H9 (cell line): ENCODE measurements at regions not wholly inside any gene's neighbourhood (a gene's known extent, or its start where the extent isn't known, plus 50 kb on each side); places are given as distances from the start of the nearest gene placed in this dataset.

Experiments used
- DNase-seq: peaks from one replicate; pipeline ENCODE4 v3.0.0-alpha.2; 2017
- H2AFZ ChIP-seq: one replicate; pipeline ENCODE4 v1.6.1; 2013; ENCODE audit warnings: mild to moderate bottlenecking, low read length, control low read depth, moderate library complexity
- H2AK5ac ChIP-seq: 2 replicates; pipeline ENCODE4 v1.6.1; 2013; ENCODE audit warnings: low read length, control low read depth, mixed read lengths; ENCODE audit not compliant: insufficient read length
- H2BK120ac ChIP-seq: one replicate; pipeline ENCODE4 v1.6.1; 2013; ENCODE audit warnings: low read depth, mild to moderate bottlenecking, low read length, control low read depth, inconsistent platforms; ENCODE audit not compliant: poor library complexity, severe bottlenecking
- H2BK12ac ChIP-seq: 2 replicates; pipeline ENCODE4 v1.6.1; 2013; ENCODE audit warnings: low read length, control low read depth, mixed read lengths, low read depth; ENCODE audit not compliant: insufficient read length
- H2BK15ac ChIP-seq: 2 replicates; pipeline ENCODE4 v1.6.1; 2013; ENCODE audit warnings: low read depth, low read length, control low read depth
- H2BK20ac ChIP-seq: one replicate; pipeline ENCODE4 v1.6.1; 2013; ENCODE audit warnings: low read depth, mild to moderate bottlenecking, low read length, control low read depth, inconsistent platforms; ENCODE audit not compliant: poor library complexity, severe bottlenecking
- H2BK5ac ChIP-seq: 2 replicates; pipeline ENCODE4 v1.6.1; 2013; ENCODE audit warnings: low read length, control low read depth, mixed read lengths; ENCODE audit not compliant: insufficient read length
- H3K14ac ChIP-seq: 2 replicates; pipeline ENCODE4 v1.6.1; 2013; ENCODE audit warnings: low read length, control low read depth; ENCODE audit not compliant: insufficient read depth
- H3K18ac ChIP-seq: 2 replicates; pipeline ENCODE4 v1.6.1; 2013; ENCODE audit warnings: low read depth, mild to moderate bottlenecking, mixed read lengths, low read length, control low read depth; ENCODE audit not compliant: insufficient read length
- H3K23ac ChIP-seq: 2 replicates; pipeline ENCODE4 v1.6.1; 2013; ENCODE audit warnings: low read length, control low read depth, mixed read lengths, low read depth; ENCODE audit not compliant: insufficient read length
- H3K23me2 ChIP-seq: 2 replicates; pipeline ENCODE4 v1.6.1; 2013; ENCODE audit warnings: low read depth, mild to moderate bottlenecking, mixed read lengths, low read length, control low read depth; ENCODE audit not compliant: insufficient read length, poor library complexity, severe bottlenecking
- H3K27ac ChIP-seq: 2 replicates; pipeline ENCODE4 v1.5.1; 2013; ENCODE audit warnings: low read length, control low read depth, mixed read lengths, low read depth; ENCODE audit not compliant: insufficient read length
- H3K27me3 ChIP-seq: 2 replicates; pipeline ENCODE4 v1.6.1; 2013; ENCODE audit warnings: low read length, control low read depth, inconsistent platforms; ENCODE audit not compliant: insufficient read depth
- H3K4ac ChIP-seq: 2 replicates; pipeline ENCODE4 v1.6.1; 2013; ENCODE audit warnings: low read depth, mild to moderate bottlenecking, control low read depth, inconsistent platforms, low read length, moderate library complexity
- H3K4me1 ChIP-seq: 2 replicates; pipeline ENCODE4 v1.6.1; 2013; ENCODE audit warnings: low read length, control low read depth, inconsistent platforms; ENCODE audit not compliant: insufficient read depth
- H3K4me2 ChIP-seq: 2 replicates; pipeline ENCODE4 v1.6.1; 2013; ENCODE audit warnings: low read length, control low read depth, mixed read lengths; ENCODE audit not compliant: insufficient read length, insufficient read depth
- H3K56ac ChIP-seq: 2 replicates; pipeline ENCODE4 v1.6.1; 2013; ENCODE audit warnings: low read depth, mild to moderate bottlenecking, mixed read lengths, low read length, control low read depth; ENCODE audit not compliant: insufficient read length
- H3K79me1 ChIP-seq: 2 replicates; pipeline ENCODE4 v1.6.1; 2013; ENCODE audit warnings: low read depth, mild to moderate bottlenecking, moderate library complexity, low read length, control low read depth, inconsistent platforms; ENCODE audit not compliant: insufficient read depth, poor library complexity, severe bottlenecking
- H3K79me2 ChIP-seq: 2 replicates; pipeline ENCODE4 v1.6.1; 2013; ENCODE audit warnings: low read length, control low read depth, inconsistent platforms; ENCODE audit not compliant: insufficient read depth
- H3K9ac ChIP-seq: 2 replicates; pipeline ENCODE4 v1.6.1; 2013; ENCODE audit warnings: low read length, control low read depth, mixed read lengths; ENCODE audit not compliant: insufficient read length; ENCODE audit errors: extremely low read depth
- H3K9me3 ChIP-seq: one replicate; pipeline ENCODE4 v1.6.1; 2013; ENCODE audit warnings: low read depth, low read length, inconsistent platforms; ENCODE audit not compliant: control insufficient read depth
- H3T11ph ChIP-seq: one replicate; pipeline ENCODE4 v1.6.1; 2013; ENCODE audit warnings: mild to moderate bottlenecking, low read length, control low read depth, inconsistent platforms
- H4K20me1 ChIP-seq: one replicate; pipeline ENCODE4 v1.6.1; 2013; ENCODE audit not compliant: control insufficient read depth, insufficient read length, insufficient read depth
- H4K5ac ChIP-seq: 2 replicates; pipeline ENCODE4 v1.6.1; 2013; ENCODE audit warnings: low read depth, mild to moderate bottlenecking, mixed read lengths, low read length, control low read depth; ENCODE audit not compliant: insufficient read length
- H4K8ac ChIP-seq: replicated peaks from 2 replicates; pipeline ENCODE4 v1.6.1; 2013; ENCODE audit warnings: low read length, control low read depth, mixed read lengths, low read depth; ENCODE audit not compliant: insufficient read length
- H4K91ac ChIP-seq: 2 replicates; pipeline ENCODE4 v1.6.1; 2013; ENCODE audit warnings: low read depth, mild to moderate bottlenecking, moderate library complexity, mixed read lengths, low read length, control low read depth; ENCODE audit not compliant: insufficient read length
- H3K27ac Mint-ChIP-seq, 3 experiments: 2 replicates in 2 of 3; 3 replicates in 1 of 3; pipeline ENCODE4 v1.8.0; 2020 to 2021; ENCODE audit warnings: mixed read lengths in 3 of 3, mild to moderate bottlenecking in 1 of 3, moderate library complexity in 1 of 3
- H3K27me3 Mint-ChIP-seq: 2 replicates; pipeline ENCODE4 v1.8.0; 2021; ENCODE audit warnings: low read depth, mild to moderate bottlenecking, moderate library complexity, mixed read lengths
- H3K36me3 Mint-ChIP-seq, 3 experiments: 2 replicates in 2 of 3; 3 replicates in 1 of 3; pipeline ENCODE4 v1.8.0; 2020 to 2021; ENCODE audit warnings: low read depth in 3 of 3, mixed read lengths in 3 of 3; ENCODE audit not compliant: insufficient read depth in 1 of 3
- H3K4me1 Mint-ChIP-seq, 2 experiments: 2 replicates each; pipeline ENCODE4 v1.8.0; 2020; ENCODE audit warnings: mixed read lengths in 2 of 2
- H3K4me3 Mint-ChIP-seq, 2 experiments: 2 replicates in 1 of 2; 3 replicates in 1 of 2; pipeline ENCODE4 v1.8.0; 2020 to 2021; ENCODE audit warnings: mild to moderate bottlenecking in 2 of 2, mixed read lengths in 2 of 2, moderate library complexity in 1 of 2
- H3K9me3 Mint-ChIP-seq, 2 experiments: 2 replicates in 1 of 2; 3 replicates in 1 of 2; pipeline ENCODE4 v1.8.0; 2020; ENCODE audit warnings: mild to moderate bottlenecking in 2 of 2, mixed read lengths in 2 of 2, moderate library complexity in 1 of 2
- WGBS: extraction: QIAGEN DNeasy Blood & Tissue Kit; methylation state at CpG from one replicate; pipeline ENCODE4 v1.1.7; 2013; ENCODE audit warnings: missing lambda C conversion rate, low lambda C conversion rate, mixed read lengths; ENCODE audit not compliant: insufficient read length; ENCODE audit errors: extremely low coverage; 5-methylcytosine and 5-hydroxymethylcytosine counted together
- TF ChIP-seq, protein P1 (sequence below): fragments of 200-600 bp; sonication (generic); conservative IDR thresholded peaks from 3 replicates; pipeline ENCODE4 v1.8.0; 2021; ENCODE audit warnings: antibody characterized with exemption, mild to moderate bottlenecking

GRCh38 chr3:90011996-90012395, 904.6 kb downstream of the EPHA3 start:
- Histone ChIP-seq H4K8ac (no peak overlapping the region), H3K14ac (no peak overlapping the region), H2BK15ac (no peak overlapping the region), H3K79me2 (no peaks in the 10 kb centered on the region), H3K9ac (no peak overlapping the region), H4K91ac (no peak overlapping the region), H3K56ac (no peak overlapping the region), H3K79me1 (no peaks in the 10 kb centered on the region), H3K27ac (no peak overlapping the region), H2AFZ (no peak overlapping the region), H3K23me2 (no peaks in the 10 kb centered on the region), H3K9me3 (no peaks in the 10 kb centered on the region), H4K20me1 (no peaks in the 10 kb centered on the region), H3T11ph (no peak overlapping the region), H2BK120ac (no peak overlapping the region), H4K5ac (no peak overlapping the region), H3K27me3 (no peaks in the 10 kb centered on the region), H3K4me1 (peaks cover 3% of the 10 kb centered on the region; the same call in 1 of the 2 replicates), H2BK12ac (no peak overlapping the region), H2BK5ac (no peak overlapping the region), H3K4ac (no peak overlapping the region), H3K23ac (no peak overlapping the region), H3K4me2 (no peak overlapping the region), H3K18ac (no peak overlapping the region), H2AK5ac (no peak overlapping the region), H2BK20ac (no peak overlapping the region)
- Mint-ChIP-seq H3K4me1 (peaks cover 16 to 28% of the 10 kb centered on the region in 2 experiments), H3K36me3 (no peaks in the 10 kb centered on the region; a peak in 1 of 7 replicates), H3K9me3 (0 out of 5 replicates have a peak, but pooled peaks cover 0 to 2% of the 10 kb centered on the region in 2 experiments), H3K27me3 (no peaks in the 10 kb centered on the region), H3K27ac (no peak overlapping the region), H3K4me3 (no peak overlapping the region)
- no CpG with 5 or more reads among the region's 2 CpGs for WGBS
- no peak for DNase-seq
- TF ChIP-seq, protein P1, sequence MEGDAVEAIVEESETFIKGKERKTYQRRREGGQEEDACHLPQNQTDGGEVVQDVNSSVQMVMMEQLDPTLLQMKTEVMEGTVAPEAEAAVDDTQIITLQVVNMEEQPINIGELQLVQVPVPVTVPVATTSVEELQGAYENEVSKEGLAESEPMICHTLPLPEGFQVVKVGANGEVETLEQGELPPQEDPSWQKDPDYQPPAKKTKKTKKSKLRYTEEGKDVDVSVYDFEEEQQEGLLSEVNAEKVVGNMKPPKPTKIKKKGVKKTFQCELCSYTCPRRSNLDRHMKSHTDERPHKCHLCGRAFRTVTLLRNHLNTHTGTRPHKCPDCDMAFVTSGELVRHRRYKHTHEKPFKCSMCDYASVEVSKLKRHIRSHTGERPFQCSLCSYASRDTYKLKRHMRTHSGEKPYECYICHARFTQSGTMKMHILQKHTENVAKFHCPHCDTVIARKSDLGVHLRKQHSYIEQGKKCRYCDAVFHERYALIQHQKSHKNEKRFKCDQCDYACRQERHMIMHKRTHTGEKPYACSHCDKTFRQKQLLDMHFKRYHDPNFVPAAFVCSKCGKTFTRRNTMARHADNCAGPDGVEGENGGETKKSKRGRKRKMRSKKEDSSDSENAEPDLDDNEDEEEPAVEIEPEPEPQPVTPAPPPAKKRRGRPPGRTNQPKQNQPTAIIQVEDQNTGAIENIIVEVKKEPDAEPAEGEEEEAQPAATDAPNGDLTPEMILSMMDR = no peak
